B cell (primary cell): ENCODE measurements at regions not wholly inside any gene's neighbourhood (a gene's known extent, or its start where the extent isn't known, plus 50 kb on each side); places are given as distances from the start of the nearest gene placed in this dataset.

Experiments used
- ATAC-seq: fragments of 200-7000 bp; cut with Tn5 transposase; one replicate; pipeline ENCODE4 v1.10.0; 2021; ENCODE audit warnings: low read depth, mild to moderate bottlenecking, moderate number of reproducible peaks, moderate library complexity
- CTCF ChIA-PET: fragments of 350-600 bp; sonication (Branson Sonifier 250); formaldehyde crosslinking; loops from one replicate; lab custom pipeline; 2021; ENCODE audit warnings: antibody characterized with exemption, inconsistent platforms; lab: Charles Lee
- POLR2A ChIA-PET: fragments of 350-600 bp; sonication (Branson Sonifier 250); formaldehyde crosslinking; loops from one replicate; lab custom pipeline; 2021; ENCODE audit warnings: antibody characterized with exemption; lab: Charles Lee
- DNase-seq: peaks from one replicate; pipeline ENCODE4 v3.0.0; 2013
- H2AFZ ChIP-seq: 2 replicates; pipeline ENCODE4 v1.6.1; 2012; ENCODE audit warnings: mild to moderate bottlenecking, low read depth, low read length; ENCODE audit not compliant: insufficient read depth, poor library complexity, severe bottlenecking
- H3K27ac ChIP-seq, 2 donors: 1 replicate in 1 of 2; 2 replicates in 1 of 2; pipeline ENCODE4 v1.5.1; 2012 to 2013; ENCODE audit warnings: low read length in 2 of 2, mild to moderate bottlenecking in 2 of 2, moderate library complexity in 1 of 2
- H3K27me3 ChIP-seq, 4 experiments: fragments of 200-600 bp in 1 of 4; sonication (generic) in 1 of 4; replicated peaks in 1 of 4; 1 replicate in 2 of 4; 2 replicates in 2 of 4; pipeline versions ENCODE4 v1.6.1 to v1.7.0; 2013 to 2016; ENCODE audit warnings: low read length in 3 of 4, mild to moderate bottlenecking in 2 of 4, mixed read lengths in 1 of 4, moderate library complexity in 1 of 4; ENCODE audit not compliant: insufficient read depth in 4 of 4, control insufficient read depth in 3 of 4; ENCODE audit errors: control extremely low read depth in 1 of 4
- H3K36me3 ChIP-seq, 2 experiments: replicated peaks in 1 of 2; 1 replicate in 1 of 2; 2 replicates in 1 of 2; pipeline versions ENCODE4 v1.6.1 to v1.7.1; 2013; ENCODE audit warnings: low read length in 1 of 2; ENCODE audit not compliant: insufficient read depth in 2 of 2, control insufficient read depth in 1 of 2; ENCODE audit errors: control extremely low read depth in 1 of 2, extremely low read depth in 1 of 2
- H3K4me1 ChIP-seq, 2 donors: fragments of 200-600 bp in 1 of 2; sonication (generic) in 1 of 2; 1 replicate in 1 of 2; 2 replicates in 1 of 2; pipeline versions ENCODE4 v1.5.1 to v1.6.1; 2013 to 2017; ENCODE audit warnings: low read length in 2 of 2; ENCODE audit not compliant: control insufficient read depth in 2 of 2, insufficient read depth in 2 of 2
- H3K4me2 ChIP-seq: replicated peaks from 2 replicates; pipeline ENCODE3; 2012; ENCODE audit warnings: mild to moderate bottlenecking, low read depth, low read length; ENCODE audit not compliant: poor library complexity, severe bottlenecking
- H3K4me3 ChIP-seq, 5 experiments: fragments of 200-600 bp in 1 of 5; sonication (generic) in 1 of 5; 1 replicate in 3 of 5; 2 replicates in 2 of 5; pipeline versions ENCODE4 v1.5.1 to v1.7.0; 2011 to 2016; ENCODE audit warnings: low read length in 4 of 5, mild to moderate bottlenecking in 4 of 5, low read depth in 2 of 5, control low read depth in 1 of 5, moderate library complexity in 1 of 5; ENCODE audit not compliant: insufficient read depth in 1 of 5; ENCODE audit errors: control extremely low read depth in 1 of 5, extremely low read depth in 1 of 5
- H3K79me2 ChIP-seq: fragments of 200-600 bp; sonication (generic); one replicate; pipeline ENCODE4 v1.6.0; 2016; ENCODE audit warnings: low read length; ENCODE audit not compliant: control insufficient read depth, insufficient read depth
- H3K9ac ChIP-seq: fragments of 200-600 bp; sonication (generic); 2 replicates; pipeline ENCODE4 v1.6.1; 2017; ENCODE audit warnings: mild to moderate bottlenecking, low read length, moderate library complexity
- H3K9me3 ChIP-seq, 3 donors: one replicate each; pipeline versions ENCODE4 v1.6.1 to v1.7.1; 2013; ENCODE audit warnings: low read length in 2 of 3; ENCODE audit not compliant: control insufficient read depth in 2 of 3, insufficient read depth in 1 of 3; ENCODE audit errors: control extremely low read depth in 1 of 3
- H4K20me1 ChIP-seq: 2 replicates; pipeline ENCODE4 v1.6.0; 2012; ENCODE audit warnings: mild to moderate bottlenecking, low read length; ENCODE audit not compliant: insufficient read depth, control insufficient read depth, poor library complexity, severe bottlenecking
- H3K27ac Mint-ChIP-seq: one replicate; pipeline ENCODE4 v1.8.0; 2021; ENCODE audit warnings: mixed read lengths
- H3K27me3 Mint-ChIP-seq: one replicate; pipeline ENCODE4 v1.8.0; 2021; ENCODE audit warnings: mixed read lengths
- H3K4me1 Mint-ChIP-seq: one replicate; pipeline ENCODE4 v1.8.0; 2021; ENCODE audit warnings: mixed read lengths
- H3K4me3 Mint-ChIP-seq: one replicate; pipeline ENCODE4 v1.8.0; 2021; ENCODE audit warnings: mixed read lengths
- H3K9me3 Mint-ChIP-seq: one replicate; pipeline ENCODE4 v1.8.0; 2022; ENCODE audit warnings: mixed read lengths; ENCODE audit not compliant: insufficient read depth
- EZH2 ChIP-seq: IDR thresholded peaks from 2 replicates; pipeline ENCODE4 v1.6.1; 2012; ENCODE audit warnings: borderline replicate concordance, low read depth, mild to moderate bottlenecking, moderate library complexity, low read length; ENCODE audit not compliant: insufficient read depth, poor library complexity, severe bottlenecking
- WGBS: methylation state at CpG from one replicate; pipeline ENCODE4 v1.1.5; 2013; ENCODE audit warnings: missing lambda C conversion rate; ENCODE audit not compliant: insufficient coverage; 5-methylcytosine and 5-hydroxymethylcytosine counted together
- intact Hi-C: fragments of 100-400 bp; cut with micrococcal nuclease; formaldehyde crosslinking; loops from one replicate; pipeline ENCODE4 v1.10.0; 2022
- TF ChIP-seq, protein P1 (sequence below): fragments of 200-600 bp; IDR thresholded peaks from one replicate; pipeline ENCODE4 v1.8.0; 2022; ENCODE audit warnings: antibody characterized with exemption, mild to moderate bottlenecking

DNA sequence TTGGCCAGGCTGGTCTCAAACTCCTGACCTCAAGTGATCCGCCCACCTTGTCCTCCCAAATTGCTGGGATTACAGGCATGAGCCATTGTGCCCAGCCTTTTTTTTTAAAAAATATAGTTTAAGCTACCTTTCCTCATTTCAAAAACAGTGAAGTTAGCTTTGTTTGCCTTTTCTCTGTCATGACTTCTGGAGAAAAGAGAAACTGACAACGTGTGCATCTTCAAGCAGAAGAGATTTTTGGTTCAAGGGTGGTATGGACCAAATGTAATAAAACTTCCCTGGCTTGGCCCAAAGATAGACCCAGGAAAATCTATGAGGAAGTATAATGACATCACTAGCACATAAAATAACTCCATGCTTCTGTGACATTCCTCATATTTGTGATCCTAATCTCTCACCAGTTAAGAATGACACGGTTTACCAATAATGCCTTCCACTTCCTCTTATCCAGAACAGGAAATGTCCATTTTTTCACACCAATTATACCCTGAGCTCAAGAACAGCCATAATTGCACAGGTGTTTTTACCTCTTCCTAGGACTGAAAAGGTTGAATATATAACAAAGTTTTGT, 781.2 kb upstream of the NR2F2 start:
- 36% methylated on average over 1 of the region's 3 CpGs for WGBS
- Histone ChIP-seq H3K4me2 (no peak overlapping the region), H3K9me3 (peaks cover 0 to 4% (median 0%) of the 10 kb centered on the region in 3 donors), H4K20me1 (no peaks in the 10 kb centered on the region), H3K9ac (no peak overlapping the region), H3K36me3 (no peaks in the 10 kb centered on the region), H2AFZ (no peak overlapping the region), H3K79me2 (no peaks in the 10 kb centered on the region), H3K27ac (no peak overlapping the region), H3K27me3 (no peaks in the 10 kb centered on the region), H3K4me1 (no peaks in the 10 kb centered on the region), H3K4me3 (no peak overlapping the region)
- intact Hi-C loops, result no loop called here
- no peak for ATAC-seq
- Mint-ChIP-seq H3K27me3 (no peaks in the 10 kb centered on the region), H3K4me1 (no peaks in the 10 kb centered on the region), H3K9me3 (peaks cover 5% of the 10 kb centered on the region), H3K27ac (no peak overlapping the region), H3K4me3 (no peak overlapping the region)
- TF ChIP-seq, protein P1, sequence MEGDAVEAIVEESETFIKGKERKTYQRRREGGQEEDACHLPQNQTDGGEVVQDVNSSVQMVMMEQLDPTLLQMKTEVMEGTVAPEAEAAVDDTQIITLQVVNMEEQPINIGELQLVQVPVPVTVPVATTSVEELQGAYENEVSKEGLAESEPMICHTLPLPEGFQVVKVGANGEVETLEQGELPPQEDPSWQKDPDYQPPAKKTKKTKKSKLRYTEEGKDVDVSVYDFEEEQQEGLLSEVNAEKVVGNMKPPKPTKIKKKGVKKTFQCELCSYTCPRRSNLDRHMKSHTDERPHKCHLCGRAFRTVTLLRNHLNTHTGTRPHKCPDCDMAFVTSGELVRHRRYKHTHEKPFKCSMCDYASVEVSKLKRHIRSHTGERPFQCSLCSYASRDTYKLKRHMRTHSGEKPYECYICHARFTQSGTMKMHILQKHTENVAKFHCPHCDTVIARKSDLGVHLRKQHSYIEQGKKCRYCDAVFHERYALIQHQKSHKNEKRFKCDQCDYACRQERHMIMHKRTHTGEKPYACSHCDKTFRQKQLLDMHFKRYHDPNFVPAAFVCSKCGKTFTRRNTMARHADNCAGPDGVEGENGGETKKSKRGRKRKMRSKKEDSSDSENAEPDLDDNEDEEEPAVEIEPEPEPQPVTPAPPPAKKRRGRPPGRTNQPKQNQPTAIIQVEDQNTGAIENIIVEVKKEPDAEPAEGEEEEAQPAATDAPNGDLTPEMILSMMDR, result no peak
- no peak for TF ChIP-seq EZH2
- CTCF ChIA-PET, result no interaction called here
- DNase-seq, result no peak
- POLR2A ChIA-PET, result no interaction called here

DNA sequence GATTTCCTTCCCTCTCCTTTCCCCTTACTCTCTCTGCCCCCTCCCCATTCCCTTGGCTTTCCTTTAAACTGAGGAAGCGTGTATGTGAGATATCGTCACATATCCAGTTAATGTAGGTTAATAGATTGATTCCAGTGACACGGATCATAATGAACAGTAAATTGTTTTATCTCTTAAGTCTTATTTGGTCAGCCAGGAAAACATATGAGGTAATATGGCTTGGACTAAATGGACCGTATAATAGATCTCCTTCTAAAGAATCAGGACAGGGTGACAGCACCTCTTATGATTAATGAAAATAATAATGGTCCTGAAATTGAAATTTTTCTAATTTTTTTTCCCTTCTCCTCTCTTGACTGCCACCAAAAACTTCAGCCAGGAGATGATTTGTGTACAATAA, 779.8 kb upstream of the NR2F2 start:
- Histone ChIP-seq H3K4me2 (no peak overlapping the region), H4K20me1 (no peaks in the 10 kb centered on the region), H3K79me2 (no peaks in the 10 kb centered on the region), H3K9me3 (peaks cover 0 to 4% (median 0%) of the 10 kb centered on the region in 3 donors), H3K27me3 (no peaks in the 10 kb centered on the region), H3K36me3 (no peaks in the 10 kb centered on the region), H2AFZ (no peak overlapping the region), H3K4me1 (no peaks in the 10 kb centered on the region), H3K4me3 (no peak overlapping the region), H3K9ac (no peak overlapping the region), H3K27ac (no peak overlapping the region)
- intact Hi-C loops, result no loop called here
- no peak for DNase-seq
- ChIA-PET POLR2A (no interaction called here), CTCF (no interaction called here)
- Mint-ChIP-seq H3K27ac (no peak overlapping the region), H3K27me3 (no peaks in the 10 kb centered on the region), H3K4me3 (no peak overlapping the region), H3K4me1 (no peaks in the 10 kb centered on the region), H3K9me3 (peaks cover 5% of the 10 kb centered on the region)
- no peak for ATAC-seq
- TF ChIP-seq, protein P1, result no peak
- no peak for TF ChIP-seq EZH2
- WGBS, result no CpG with 5 or more reads among the region's 4 CpGs
